SK-N-SH (cell line): ENCODE measurements at regions not wholly inside any gene's neighbourhood (a gene's known extent, or its start where the extent isn't known, plus 50 kb on each side); places are given as distances from the start of the nearest gene placed in this dataset.

ENCODE experiments used
- CTCF ChIA-PET: fragments of 300-600, 350-600 bp; formaldehyde crosslinking; extraction: SDS; loops from one replicate; lab custom pipeline; 2021; lab: Yijun Ruan, JAX
- POLR2A ChIA-PET: fragments of 350-600 bp; sonication (Branson Sonifier 250); formaldehyde crosslinking; extraction: SDS; loops from one replicate; lab custom pipeline; 2020; ENCODE audit warnings: antibody characterized with exemption, inconsistent platforms; lab: Yijun Ruan, JAX
- DNase-seq: peaks from one replicate; pipeline ENCODE4 v3.0.0; 2012
- H2AFZ ChIP-seq: fragments of 200-600 bp; sonication (generic); 2 replicates; pipeline ENCODE4 v1.8.1; 2016; ENCODE audit warnings: antibody characterized with exemption, mild to moderate bottlenecking, low read depth
- H3F3A ChIP-seq: fragments of 200-600 bp; sonication (generic); replicated peaks from 2 replicates; pipeline ENCODE3; 2016; ENCODE audit warnings: antibody characterized with exemption, mild to moderate bottlenecking; ENCODE audit not compliant: insufficient read depth
- H3K27ac ChIP-seq, 2 experiments: fragments of 200-500 bp in 1 of 2; fragments of 200-600 bp in 1 of 2; sonication (Bioruptor generic) in 1 of 2; sonication (generic), shearing (Covaris generic) in 1 of 2; 2 replicates each; pipeline versions ENCODE4 v1.5.1 to v1.6.1; 2014 to 2016; ENCODE audit warnings: low read depth in 2 of 2, inconsistent platforms in 1 of 2, low read length in 1 of 2, mild to moderate bottlenecking in 1 of 2, mixed read lengths in 1 of 2
- H3K27me3 ChIP-seq: fragments of 200-600 bp; sonication (generic), shearing (Covaris generic); 2 replicates; pipeline ENCODE4 v1.6.1; 2016; ENCODE audit warnings: mixed run types; ENCODE audit not compliant: insufficient read depth
- H3K36me3 ChIP-seq, 2 experiments: fragments of 200-500 bp in 1 of 2; fragments of 200-600 bp in 1 of 2; sonication (Bioruptor generic) in 1 of 2; sonication (generic) in 1 of 2; replicated peaks in 1 of 2; 2 replicates each; pipeline versions ENCODE3 to v1.5.1; 2014 to 2016; ENCODE audit warnings: low read length in 1 of 2, mild to moderate bottlenecking in 1 of 2; ENCODE audit not compliant: insufficient read depth in 2 of 2, control insufficient read depth in 1 of 2
- H3K4me1 ChIP-seq, 2 experiments: fragments of 200-500 bp in 1 of 2; fragments of 200-600 bp in 1 of 2; sonication (Bioruptor generic) in 1 of 2; sonication (generic), shearing (Covaris generic) in 1 of 2; 2 replicates each; pipeline versions ENCODE4 v1.5.1 to v1.6.1; 2014 to 2016; ENCODE audit warnings: low read depth in 1 of 2, low read length in 1 of 2, mixed run types in 1 of 2; ENCODE audit not compliant: insufficient read depth in 2 of 2, control insufficient read depth in 1 of 2
- H3K4me2 ChIP-seq: fragments of 200-600 bp; sonication (generic), shearing (Covaris generic); 2 replicates; pipeline ENCODE4 v1.6.1; 2017; ENCODE audit warnings: mixed run types
- H3K4me3 ChIP-seq, 2 experiments: fragments of 200-500 bp in 1 of 2; fragments of 200-600 bp in 1 of 2; sonication (Bioruptor generic) in 1 of 2; sonication (generic), shearing (Covaris generic) in 1 of 2; 2 replicates each; pipeline versions ENCODE4 v1.5.1 to v1.8.1; 2014 to 2016; ENCODE audit warnings: low read depth in 2 of 2, inconsistent platforms in 1 of 2, low read length in 1 of 2, mild to moderate bottlenecking in 1 of 2, mixed read lengths in 1 of 2, moderate library complexity in 1 of 2
- H3K79me2 ChIP-seq: fragments of 200-600 bp; sonication (generic); 2 replicates; pipeline ENCODE4 v1.8.1; 2017; ENCODE audit warnings: mild to moderate bottlenecking; ENCODE audit not compliant: insufficient read depth
- H3K9ac ChIP-seq: fragments of 200-600 bp; sonication (generic); 2 replicates; pipeline ENCODE4 v1.6.1; 2017; ENCODE audit warnings: mixed run types
- H3K9me2 ChIP-seq: fragments of 200-600 bp; sonication (generic); 2 replicates; pipeline ENCODE4 v1.6.1; 2017; ENCODE audit warnings: mixed run types
- H3K9me3 ChIP-seq: fragments of 200-600 bp; sonication (generic); 2 replicates; pipeline ENCODE4 v1.6.1; 2017; ENCODE audit warnings: mixed run types, mild to moderate bottlenecking, moderate library complexity
- H4K20me1 ChIP-seq: fragments of 200-600 bp; sonication (generic); 2 replicates; pipeline ENCODE4 v1.6.1; 2017; ENCODE audit warnings: mild to moderate bottlenecking, mixed run types; ENCODE audit not compliant: insufficient read depth
- FOXJ3 ChIP-seq: sonication (generic); formaldehyde crosslinking; IDR thresholded peaks from 2 replicates; pipeline ENCODE4 v1.5.1; 2020; ENCODE audit warnings: mild to moderate bottlenecking, missing genetic modification reagents
- FOXM1 ChIP-seq: IDR thresholded peaks from 2 replicates; pipeline ENCODE4 v1.4.0; 2012; ENCODE audit warnings: low read depth, mild to moderate bottlenecking
- GABPA ChIP-seq: IDR thresholded peaks from 2 replicates; pipeline ENCODE4 v1.4.0; 2012; ENCODE audit warnings: low read depth, mild to moderate bottlenecking
- GATA2 ChIP-seq: sonication (generic); formaldehyde crosslinking; IDR thresholded peaks from 2 replicates; pipeline ENCODE4 v1.5.0; 2020; ENCODE audit warnings: mild to moderate bottlenecking, missing genetic modification reagents
- MXI1 ChIP-seq: IDR thresholded peaks from 2 replicates; pipeline ENCODE4 v1.6.1; 2012; ENCODE audit warnings: mild to moderate bottlenecking, low read depth, low read length, improper control_type of control experiment
- NRF1 ChIP-seq: IDR thresholded peaks from 2 replicates; pipeline ENCODE4 v1.6.1; 2012; ENCODE audit warnings: low read depth, mild to moderate bottlenecking, low read length
- POLR2AphosphoS5 ChIP-seq: IDR thresholded peaks from 2 replicates; pipeline ENCODE4 v1.6.1; 2012; ENCODE audit warnings: low read depth, low read length
- RAD21 ChIP-seq: IDR thresholded peaks from 2 replicates; pipeline ENCODE4 v1.6.1; 2012; ENCODE audit warnings: mild to moderate bottlenecking, low read length
- RXRA ChIP-seq: IDR thresholded peaks from 2 replicates; pipeline ENCODE4 v1.4.0; 2012; ENCODE audit warnings: low read depth, mild to moderate bottlenecking, borderline replicate concordance
- SIN3A ChIP-seq: IDR thresholded peaks from 2 replicates; pipeline ENCODE4 v1.6.1; 2012; ENCODE audit warnings: low read depth, mild to moderate bottlenecking, low read length, moderate library complexity, borderline replicate concordance
- SMC3 ChIP-seq: IDR thresholded peaks from 2 replicates; pipeline ENCODE4 v1.6.1; 2012; ENCODE audit warnings: low read depth, low read length, improper control_type of control experiment
- TCF12 ChIP-seq: IDR thresholded peaks from 2 replicates; pipeline ENCODE4 v1.4.0; 2012
- TEAD4 ChIP-seq: IDR thresholded peaks from 2 replicates; pipeline ENCODE4 v1.4.0; 2012; ENCODE audit warnings: mild to moderate bottlenecking, borderline replicate concordance; ENCODE audit not compliant: insufficient read depth
- YY1 ChIP-seq: IDR thresholded peaks from 2 replicates; pipeline ENCODE4 v1.4.0; 2012; ENCODE audit warnings: low read depth, mild to moderate bottlenecking
- WGBS: methylation state at CpG from one replicate; pipeline ENCODE4 v1.1.6; 2017; ENCODE audit warnings: low lambda C conversion rate; 5-methylcytosine and 5-hydroxymethylcytosine counted together
- TF ChIP-seq, protein P1 (sequence below): IDR thresholded peaks from 2 replicates; pipeline ENCODE4 v1.6.1; 2012; ENCODE audit warnings: mild to moderate bottlenecking, low read depth, low read length, moderate library complexity
- TF ChIP-seq, protein P2 (sequence below): IDR thresholded peaks from 2 replicates; pipeline ENCODE4 v1.4.0; 2012; ENCODE audit warnings: low read depth
- TF ChIP-seq, protein P3 (sequence below): IDR thresholded peaks from 2 replicates; pipeline ENCODE4 v1.4.0; 2012; ENCODE audit warnings: low read depth, borderline replicate concordance
- TF ChIP-seq, protein P4 (sequence below): IDR thresholded peaks from 2 replicates; pipeline ENCODE4; 2012
- TF ChIP-seq, protein P5 (sequence below): fragments of 150-350 bp; IDR thresholded peaks from 2 replicates; pipeline ENCODE4 v1.6.1; 2016; ENCODE audit warnings: mild to moderate bottlenecking, low read depth, low read length

DNA sequence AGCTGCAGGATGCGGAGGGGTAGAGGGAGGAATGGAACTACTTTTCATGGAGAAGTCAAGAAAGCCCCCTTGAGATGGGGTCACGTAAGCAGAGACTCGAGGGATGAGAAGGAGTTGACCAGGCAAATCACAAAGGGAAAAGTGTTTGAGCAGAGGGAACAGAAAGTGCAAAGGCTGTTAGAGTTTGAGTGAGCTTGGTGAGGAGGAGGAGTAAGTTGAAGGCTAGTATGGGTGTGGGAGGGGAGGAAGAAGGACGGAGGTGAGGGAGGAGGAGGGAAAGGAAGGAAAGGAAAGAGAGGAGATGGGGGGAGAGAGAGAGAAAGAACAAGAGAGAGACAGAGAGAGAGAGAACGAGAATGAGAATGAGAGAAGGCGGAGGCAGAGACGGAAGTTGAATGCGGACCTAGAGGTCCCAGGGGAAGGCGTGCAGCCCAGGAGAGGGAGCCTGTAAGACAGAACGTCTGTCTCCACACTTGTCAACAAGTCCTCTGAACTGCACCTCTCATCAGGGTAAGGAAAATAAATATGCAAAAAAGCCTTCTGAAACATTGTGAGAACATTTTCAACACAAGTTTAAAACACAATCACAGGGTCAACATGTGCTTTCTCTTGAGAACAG is 279.8 kb upstream of the EEF2KMT start:
- Histone ChIP-seq H3K79me2 (no peaks in the 10 kb centered on the region), H3F3A (no peaks in the 10 kb centered on the region), H3K9me3 (no peaks in the 10 kb centered on the region), H4K20me1 (no peaks in the 10 kb centered on the region), H3K4me3 (no peak overlapping the region), H3K9ac (no peak overlapping the region), H2AFZ (no peak overlapping the region), H3K4me1 (no peaks in the 10 kb centered on the region), H3K36me3 (no peaks in the 10 kb centered on the region), H3K27ac (no peak overlapping the region), H3K27me3 (no peaks in the 10 kb centered on the region), H3K4me2 (no peak overlapping the region), H3K9me2 (no peaks in the 10 kb centered on the region)
- ChIA-PET POLR2A (no interaction called here), CTCF (no interaction called here)
- 22% methylated on average over 10 of the region's 10 CpGs for WGBS
- DNase-seq, result no peak
- no peak for TF ChIP-seq TEAD4
- TF ChIP-seq, protein P1, sequence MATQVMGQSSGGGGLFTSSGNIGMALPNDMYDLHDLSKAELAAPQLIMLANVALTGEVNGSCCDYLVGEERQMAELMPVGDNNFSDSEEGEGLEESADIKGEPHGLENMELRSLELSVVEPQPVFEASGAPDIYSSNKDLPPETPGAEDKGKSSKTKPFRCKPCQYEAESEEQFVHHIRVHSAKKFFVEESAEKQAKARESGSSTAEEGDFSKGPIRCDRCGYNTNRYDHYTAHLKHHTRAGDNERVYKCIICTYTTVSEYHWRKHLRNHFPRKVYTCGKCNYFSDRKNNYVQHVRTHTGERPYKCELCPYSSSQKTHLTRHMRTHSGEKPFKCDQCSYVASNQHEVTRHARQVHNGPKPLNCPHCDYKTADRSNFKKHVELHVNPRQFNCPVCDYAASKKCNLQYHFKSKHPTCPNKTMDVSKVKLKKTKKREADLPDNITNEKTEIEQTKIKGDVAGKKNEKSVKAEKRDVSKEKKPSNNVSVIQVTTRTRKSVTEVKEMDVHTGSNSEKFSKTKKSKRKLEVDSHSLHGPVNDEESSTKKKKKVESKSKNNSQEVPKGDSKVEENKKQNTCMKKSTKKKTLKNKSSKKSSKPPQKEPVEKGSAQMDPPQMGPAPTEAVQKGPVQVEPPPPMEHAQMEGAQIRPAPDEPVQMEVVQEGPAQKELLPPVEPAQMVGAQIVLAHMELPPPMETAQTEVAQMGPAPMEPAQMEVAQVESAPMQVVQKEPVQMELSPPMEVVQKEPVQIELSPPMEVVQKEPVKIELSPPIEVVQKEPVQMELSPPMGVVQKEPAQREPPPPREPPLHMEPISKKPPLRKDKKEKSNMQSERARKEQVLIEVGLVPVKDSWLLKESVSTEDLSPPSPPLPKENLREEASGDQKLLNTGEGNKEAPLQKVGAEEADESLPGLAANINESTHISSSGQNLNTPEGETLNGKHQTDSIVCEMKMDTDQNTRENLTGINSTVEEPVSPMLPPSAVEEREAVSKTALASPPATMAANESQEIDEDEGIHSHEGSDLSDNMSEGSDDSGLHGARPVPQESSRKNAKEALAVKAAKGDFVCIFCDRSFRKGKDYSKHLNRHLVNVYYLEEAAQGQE, result no peak
- TF ChIP-seq RAD21, result no peak
- no peak for TF ChIP-seq GABPA
- no peak for TF ChIP-seq SMC3
- no peak for TF ChIP-seq GATA2 (CRISPR knock-in tag)
- TF ChIP-seq RXRA, result no peak
- TF ChIP-seq, protein P2, sequence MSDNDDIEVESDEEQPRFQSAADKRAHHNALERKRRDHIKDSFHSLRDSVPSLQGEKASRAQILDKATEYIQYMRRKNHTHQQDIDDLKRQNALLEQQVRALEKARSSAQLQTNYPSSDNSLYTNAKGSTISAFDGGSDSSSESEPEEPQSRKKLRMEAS, result no peak
- no peak for TF ChIP-seq YY1
- TF ChIP-seq FOXJ3, result no peak
- no peak for TF ChIP-seq SIN3A
- no peak for TF ChIP-seq POLR2AphosphoS5
- TF ChIP-seq, protein P3, sequence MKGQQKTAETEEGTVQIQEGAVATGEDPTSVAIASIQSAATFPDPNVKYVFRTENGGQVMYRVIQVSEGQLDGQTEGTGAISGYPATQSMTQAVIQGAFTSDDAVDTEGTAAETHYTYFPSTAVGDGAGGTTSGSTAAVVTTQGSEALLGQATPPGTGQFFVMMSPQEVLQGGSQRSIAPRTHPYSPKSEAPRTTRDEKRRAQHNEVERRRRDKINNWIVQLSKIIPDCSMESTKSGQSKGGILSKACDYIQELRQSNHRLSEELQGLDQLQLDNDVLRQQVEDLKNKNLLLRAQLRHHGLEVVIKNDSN, result no peak
- no peak for TF ChIP-seq TCF12
- no peak for TF ChIP-seq FOXM1
- no peak for TF ChIP-seq NRF1
- no peak for TF ChIP-seq MXI1
- TF ChIP-seq, protein P4, sequence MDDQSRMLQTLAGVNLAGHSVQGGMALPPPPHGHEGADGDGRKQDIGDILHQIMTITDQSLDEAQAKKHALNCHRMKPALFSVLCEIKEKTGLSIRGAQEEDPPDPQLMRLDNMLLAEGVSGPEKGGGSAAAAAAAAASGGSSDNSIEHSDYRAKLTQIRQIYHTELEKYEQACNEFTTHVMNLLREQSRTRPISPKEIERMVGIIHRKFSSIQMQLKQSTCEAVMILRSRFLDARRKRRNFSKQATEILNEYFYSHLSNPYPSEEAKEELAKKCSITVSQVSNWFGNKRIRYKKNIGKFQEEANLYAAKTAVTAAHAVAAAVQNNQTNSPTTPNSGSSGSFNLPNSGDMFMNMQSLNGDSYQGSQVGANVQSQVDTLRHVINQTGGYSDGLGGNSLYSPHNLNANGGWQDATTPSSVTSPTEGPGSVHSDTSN, result no peak
- TF ChIP-seq, protein P5, sequence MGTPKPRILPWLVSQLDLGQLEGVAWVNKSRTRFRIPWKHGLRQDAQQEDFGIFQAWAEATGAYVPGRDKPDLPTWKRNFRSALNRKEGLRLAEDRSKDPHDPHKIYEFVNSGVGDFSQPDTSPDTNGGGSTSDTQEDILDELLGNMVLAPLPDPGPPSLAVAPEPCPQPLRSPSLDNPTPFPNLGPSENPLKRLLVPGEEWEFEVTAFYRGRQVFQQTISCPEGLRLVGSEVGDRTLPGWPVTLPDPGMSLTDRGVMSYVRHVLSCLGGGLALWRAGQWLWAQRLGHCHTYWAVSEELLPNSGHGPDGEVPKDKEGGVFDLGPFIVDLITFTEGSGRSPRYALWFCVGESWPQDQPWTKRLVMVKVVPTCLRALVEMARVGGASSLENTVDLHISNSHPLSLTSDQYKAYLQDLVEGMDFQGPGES, result no peak
